Cerebellar nuclear complex (tissue), 1 donor: ENCODE measurements at regions not wholly inside any gene's neighbourhood (a gene's known extent, or its start where the extent isn't known, plus 50 kb on each side); places are given as distances from the start of the nearest gene placed in this dataset.

Source experiments
- DNase-seq, 2 experiments: peaks; one replicate each; lab custom pipeline; 2025; lab: John Stamatoyannopoulos, UW

GRCh38 chr1:42096554-42096953 is 56.7 kb upstream of the GUCA2B start:
- DNase-seq: no peak

GRCh38 chr1:42089246-42089645 is 64.0 kb upstream of the GUCA2B start:
- DNase-seq: no peak

GRCh38 chr1:42086146-42086545 is 67.1 kb upstream of the GUCA2B start:
- DNase-seq: no peak

GRCh38 chr1:42085596-42085995 is 67.6 kb upstream of the GUCA2B start:
- no peak for DNase-seq

GRCh38 chr1:42081475-42081874 is 71.7 kb upstream of the GUCA2B start:
- no peak for DNase-seq

GRCh38 chr1:42075179-42075578 is 78.0 kb upstream of the GUCA2B start:
- DNase-seq: no peak

GRCh38 chr1:42070996-42071395 is 82.2 kb upstream of the GUCA2B start:
- DNase-seq: no peak

GRCh38 chr1:42057800-42058199 is 95.4 kb upstream of the GUCA2B start:
- DNase-seq: no peak

GRCh38 chr1:42056460-42056859 is 96.8 kb upstream of the GUCA2B start:
- no peak for DNase-seq

GRCh38 chr1:42055061-42055460 is 98.1 kb upstream of the GUCA2B start:
- no peak for DNase-seq

- no peak for DNase-seq
Measured at GRCh38 chr1:42052072-42052699, 101.0 kb upstream of the GUCA2B start.

- DNase-seq: no peak
Measured at GRCh38 chr1:42047508-42047880, 105.7 kb upstream of the GUCA2B start.

- DNase-seq: no peak
Measured at GRCh38 chr1:42046761-42047507, 106.3 kb upstream of the GUCA2B start.

- no peak for DNase-seq
Measured at GRCh38 chr1:42044346-42044745, 108.9 kb upstream of the GUCA2B start.

- DNase-seq: no peak
Measured at GRCh38 chr1:42043811-42044210, 109.4 kb upstream of the GUCA2B start.

- DNase-seq: no peak
Measured at GRCh38 chr1:42043182-42043581, 110.0 kb upstream of the GUCA2B start.

- no peak for DNase-seq
Measured at GRCh38 chr1:42041031-42041430, 112.2 kb upstream of the GUCA2B start.

- DNase-seq: no peak
Measured at GRCh38 chr1:42040159-42040558, 113.1 kb upstream of the GUCA2B start.

GRCh38 chr1:42038261-42038660 is 114.9 kb upstream of the GUCA2B start:
- DNase-seq: no peak

- DNase-seq: no peak
Measured at GRCh38 chr1:42037586-42037985, 115.6 kb upstream of the GUCA2B start.

GRCh38 chr1:42037161-42037560 is 116.0 kb upstream of the GUCA2B start:
- no peak for DNase-seq

- peak; percentile 48 to 79 for DNase-seq
Measured at GRCh38 chr1:42035830-42036604, 117.2 kb upstream of the GUCA2B start.

- DNase-seq: no peak
Measured at GRCh38 chr1:42035205-42035829, 116.6 kb upstream of the HIVEP3 start.
